ENCODE measurements at regions not wholly inside any gene's neighbourhood (a gene's known extent, or its start where the extent isn't known, plus 50 kb on each side); places are given as distances from the start of the nearest gene placed in this dataset.

DNA sequence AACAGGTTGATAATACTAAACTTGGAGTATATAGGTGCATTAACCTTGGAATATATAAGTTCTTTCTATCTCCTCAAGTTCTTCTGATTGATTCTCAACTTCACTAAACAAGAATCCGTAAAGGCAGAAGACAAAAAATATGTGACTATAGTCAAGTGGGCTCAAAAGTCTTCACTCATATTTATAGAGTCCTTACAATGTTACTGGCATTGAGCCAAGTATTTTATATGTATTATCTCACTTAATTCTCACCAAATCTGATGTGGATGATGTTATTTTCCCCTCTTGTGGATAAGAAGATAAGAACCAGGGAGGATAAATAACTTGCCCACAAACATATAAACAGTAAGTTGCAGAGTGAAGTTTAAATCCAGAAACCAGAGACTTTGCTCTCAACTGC lies 486.9 kb downstream of the LRRIQ3 start:
- Histone ChIP-seq H3K4me1 (ENCODE audit: control insufficient read depth in 2 of 2, insufficient read depth in 2 of 2, low read length in 2 of 2) (no peaks in the 10 kb centered on the region), H3K4me3 (ENCODE audit: control extremely low read depth in 1 of 5, extremely low read depth in 1 of 5, insufficient read depth in 1 of 5, low read depth in 2 of 5, low read length in 4 of 5) (no peak overlapping the region), H3K27me3 (replicated peaks in 1 of 4; ENCODE audit: control extremely low read depth in 1 of 4, control insufficient read depth in 3 of 4, insufficient read depth in 4 of 4, low read length in 3 of 4) (no peaks in the 10 kb centered on the region), H3K9ac (ENCODE audit: low read length) (no peak overlapping the region), H3K79me2 (ENCODE audit: control insufficient read depth, insufficient read depth, low read length) (no peaks in the 10 kb centered on the region), H4K20me1 (ENCODE audit: control insufficient read depth, insufficient read depth, low read length, poor library complexity, severe bottlenecking) (no peaks in the 10 kb centered on the region), H3K27ac (ENCODE audit: low read length in 2 of 2) (no peak overlapping the region), H2AFZ (ENCODE audit: insufficient read depth, low read depth, low read length, poor library complexity, severe bottlenecking) (no peak overlapping the region), H3K36me3 (replicated peaks in 1 of 2; ENCODE audit: control extremely low read depth in 1 of 2, control insufficient read depth in 1 of 2, extremely low read depth in 1 of 2, insufficient read depth in 2 of 2, low read length in 1 of 2) (no peaks in the 10 kb centered on the region), H3K4me2 (replicated peaks; ENCODE audit: low read depth, low read length, poor library complexity, severe bottlenecking) (no peak overlapping the region), H3K9me3 (ENCODE audit: control extremely low read depth in 1 of 3, control insufficient read depth in 2 of 3, insufficient read depth in 1 of 3, low read length in 2 of 3) (no peaks in the 10 kb centered on the region)
- Mint-ChIP-seq H3K4me3 (no peak overlapping the region), H3K9me3 (ENCODE audit: insufficient read depth) (peaks cover 3% of the 10 kb centered on the region), H3K27ac (no peak overlapping the region), H3K4me1 (no peaks in the 10 kb centered on the region), H3K27me3 (no peaks in the 10 kb centered on the region)
- TF ChIP-seq, protein P1, sequence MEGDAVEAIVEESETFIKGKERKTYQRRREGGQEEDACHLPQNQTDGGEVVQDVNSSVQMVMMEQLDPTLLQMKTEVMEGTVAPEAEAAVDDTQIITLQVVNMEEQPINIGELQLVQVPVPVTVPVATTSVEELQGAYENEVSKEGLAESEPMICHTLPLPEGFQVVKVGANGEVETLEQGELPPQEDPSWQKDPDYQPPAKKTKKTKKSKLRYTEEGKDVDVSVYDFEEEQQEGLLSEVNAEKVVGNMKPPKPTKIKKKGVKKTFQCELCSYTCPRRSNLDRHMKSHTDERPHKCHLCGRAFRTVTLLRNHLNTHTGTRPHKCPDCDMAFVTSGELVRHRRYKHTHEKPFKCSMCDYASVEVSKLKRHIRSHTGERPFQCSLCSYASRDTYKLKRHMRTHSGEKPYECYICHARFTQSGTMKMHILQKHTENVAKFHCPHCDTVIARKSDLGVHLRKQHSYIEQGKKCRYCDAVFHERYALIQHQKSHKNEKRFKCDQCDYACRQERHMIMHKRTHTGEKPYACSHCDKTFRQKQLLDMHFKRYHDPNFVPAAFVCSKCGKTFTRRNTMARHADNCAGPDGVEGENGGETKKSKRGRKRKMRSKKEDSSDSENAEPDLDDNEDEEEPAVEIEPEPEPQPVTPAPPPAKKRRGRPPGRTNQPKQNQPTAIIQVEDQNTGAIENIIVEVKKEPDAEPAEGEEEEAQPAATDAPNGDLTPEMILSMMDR (IDR thresholded peaks at IDR 0.05), result no peak
- no peak for TF ChIP-seq EZH2 (IDR thresholded peaks at IDR 0.05; ENCODE audit: borderline replicate concordance, insufficient read depth, low read depth, low read length, poor library complexity, severe bottlenecking)
- CTCF ChIA-PET, result no interaction called here
- intact Hi-C loops (cut with micrococcal nuclease), result no loop called here
- DNase-seq (no peak), ATAC-seq (ENCODE audit: low read depth) (no peak)
- WGBS (ENCODE audit: insufficient coverage), result no CpG with 5 or more reads among the region's 1 CpG
- POLR2A ChIA-PET, result no interaction called here

DNA sequence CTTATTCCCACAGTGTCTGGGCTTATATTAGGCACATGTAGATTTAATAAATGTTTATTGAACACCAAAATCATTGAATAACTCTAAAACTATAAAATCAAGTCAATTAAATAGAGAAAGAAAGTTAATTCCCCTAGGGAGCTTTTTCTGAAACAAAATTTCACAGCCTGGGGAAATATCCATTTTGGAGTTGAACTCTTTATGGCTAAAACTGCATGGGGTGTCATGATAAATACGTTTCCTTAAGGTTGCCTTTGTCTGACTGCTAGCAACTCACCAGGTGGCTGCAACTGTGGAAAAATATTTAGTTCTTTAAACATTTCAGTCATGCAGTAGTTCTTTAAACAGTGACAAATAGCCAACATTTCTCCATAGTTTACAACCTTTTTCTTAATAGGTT lies 496.1 kb downstream of the LRRIQ3 start:
- CTCF ChIA-PET, result no interaction called here
- no peak overlapping the region for H3K4me3 ChIP-seq (ENCODE audit: control extremely low read depth in 1 of 5, extremely low read depth in 1 of 5, insufficient read depth in 1 of 5, low read depth in 2 of 5, low read length in 4 of 5)
- H4K20me1 ChIP-seq (ENCODE audit: control insufficient read depth, insufficient read depth, low read length, poor library complexity, severe bottlenecking), result no peaks in the 10 kb centered on the region
- POLR2A ChIA-PET, result no interaction called here
- no peak overlapping the region for H3K27ac ChIP-seq (ENCODE audit: low read length in 2 of 2)
- no peak overlapping the region for H3K9ac ChIP-seq (ENCODE audit: low read length)
- WGBS (ENCODE audit: insufficient coverage), result no CpG with 5 or more reads among the region's 1 CpG
- H3K4me1 Mint-ChIP-seq, result no peaks in the 10 kb centered on the region
- no peak overlapping the region for H3K4me3 Mint-ChIP-seq
- no peak overlapping the region for H3K4me2 ChIP-seq (replicated peaks; ENCODE audit: low read depth, low read length, poor library complexity, severe bottlenecking)
- no peaks in the 10 kb centered on the region for H3K27me3 ChIP-seq (replicated peaks in 1 of 4; ENCODE audit: control extremely low read depth in 1 of 4, control insufficient read depth in 3 of 4, insufficient read depth in 4 of 4, low read length in 3 of 4)
- H3K79me2 ChIP-seq (ENCODE audit: control insufficient read depth, insufficient read depth, low read length), result no peaks in the 10 kb centered on the region
- H3K36me3 ChIP-seq (replicated peaks in 1 of 2; ENCODE audit: control extremely low read depth in 1 of 2, control insufficient read depth in 1 of 2, extremely low read depth in 1 of 2, insufficient read depth in 2 of 2, low read length in 1 of 2), result no peaks in the 10 kb centered on the region
- TF ChIP-seq EZH2 (IDR thresholded peaks at IDR 0.05; ENCODE audit: borderline replicate concordance, insufficient read depth, low read depth, low read length, poor library complexity, severe bottlenecking), result no peak
- TF ChIP-seq, protein P1 (IDR thresholded peaks at IDR 0.05), result no peak
- no peaks in the 10 kb centered on the region for H3K9me3 ChIP-seq (ENCODE audit: control extremely low read depth in 1 of 3, control insufficient read depth in 2 of 3, insufficient read depth in 1 of 3, low read length in 2 of 3)
- intact Hi-C loops (cut with micrococcal nuclease), result no loop called here
- H3K9me3 Mint-ChIP-seq (ENCODE audit: insufficient read depth), result no peaks in the 10 kb centered on the region
- no peak for DNase-seq
- ATAC-seq (ENCODE audit: low read depth), result no peak
- no peaks in the 10 kb centered on the region for H3K4me1 ChIP-seq (ENCODE audit: control insufficient read depth in 2 of 2, insufficient read depth in 2 of 2, low read length in 2 of 2)
- no peak overlapping the region for H3K27ac Mint-ChIP-seq
- no peak overlapping the region for H2AFZ ChIP-seq (ENCODE audit: insufficient read depth, low read depth, low read length, poor library complexity, severe bottlenecking)
- no peaks in the 10 kb centered on the region for H3K27me3 Mint-ChIP-seq

Measured in B cell (primary cell).